GM23338 (cell line): ENCODE measurements at regions not wholly inside any gene's neighbourhood (a gene's known extent, or its start where the extent isn't known, plus 50 kb on each side); places are given as distances from the start of the nearest gene placed in this dataset.

ENCODE experiments used
- CTCF ChIP-seq, 2 experiments: fragments of 200-600 bp in 1 of 2; sonication (generic) in 1 of 2; conservative IDR thresholded peaks; 2 replicates each; pipeline versions ENCODE4 v1.5.1 to v1.6.1; 2016 to 2017; ENCODE audit warnings: antibody characterized with exemption in 2 of 2, low read depth in 2 of 2, mild to moderate bottlenecking in 2 of 2, moderate library complexity in 1 of 2
- EZH2 ChIP-seq: fragments of 200-600 bp; sonication (generic); IDR thresholded peaks from one replicate; pipeline ENCODE4 v1.8.0; 2017; ENCODE audit warnings: antibody characterized with exemption, mild to moderate bottlenecking, low read depth; ENCODE audit not compliant: unreplicated experiment
- EZH2phosphoT487 ChIP-seq: fragments of 200-600 bp; sonication (generic); IDR thresholded peaks from one replicate; pipeline ENCODE4 v1.8.1; 2018; ENCODE audit warnings: antibody characterized with exemption; ENCODE audit not compliant: unreplicated experiment

DNA sequence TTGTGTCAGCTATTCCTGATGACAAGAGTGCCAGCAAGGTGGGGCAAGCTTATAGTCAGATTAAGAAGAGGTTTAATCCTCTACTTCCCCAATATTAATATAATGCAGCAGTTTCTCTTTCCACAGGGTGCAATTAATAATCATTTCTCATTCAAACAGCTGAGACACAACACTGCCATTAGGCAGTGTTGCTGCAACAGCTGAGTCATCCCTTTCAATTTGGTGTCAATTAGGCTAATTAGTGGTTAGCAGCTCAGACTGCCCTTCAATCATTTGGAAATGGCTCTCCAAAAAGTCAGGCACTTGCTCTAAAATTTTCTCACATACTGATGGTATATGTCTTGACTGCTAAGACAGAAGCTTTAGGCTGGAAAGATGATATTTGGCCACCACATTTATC is 265.7 kb upstream of the FAM241A start:
- TF ChIP-seq CTCF (conservative IDR thresholded peaks at IDR 0.05; ENCODE audit: low read depth in 2 of 2) = no peak
- TF ChIP-seq EZH2 = no peak
- no peak for TF ChIP-seq EZH2phosphoT487
